GM12892 (cell line): ENCODE measurements at regions not wholly inside any gene's neighbourhood (a gene's known extent, or its start where the extent isn't known, plus 50 kb on each side); places are given as distances from the start of the nearest gene placed in this dataset.

Experiments
- POLR2A ChIP-seq: IDR thresholded peaks from 2 replicates; pipeline ENCODE4 v1.6.1; 2011; ENCODE audit warnings: low read depth, low read length, control low read depth
- TAF1 ChIP-seq: IDR thresholded peaks from 2 replicates; pipeline ENCODE4 v1.6.1; 2011; ENCODE audit warnings: low read depth, mild to moderate bottlenecking, control low read depth, low read length, borderline replicate concordance

- TF ChIP-seq POLR2A (no peak), TAF1 (no peak)
These were observed 365.4 kb upstream of the DUSP10 start for GRCh38 chr1:222107267-222107666.
